Stomach (tissue), 8 donors: ENCODE measurements at regions not wholly inside any gene's neighbourhood (a gene's known extent, or its start where the extent isn't known, plus 50 kb on each side); places are given as distances from the start of the nearest gene placed in this dataset.

Experiments
- DNase-seq, 2 donors: peaks; one replicate each; pipeline versions ENCODE4 v3.0.0 to v3.0.0-alpha.2; 2013 to 2019
- H3K27ac ChIP-seq, 5 donors: fragments of 200-600 bp in 4 of 5; sonication (generic) in 4 of 5; one replicate each; pipeline ENCODE4 v1.5.1; 2013 to 2019; ENCODE audit warnings: mild to moderate bottlenecking in 1 of 5, moderate library complexity in 1 of 5
- H3K27me3 ChIP-seq, 3 donors: fragments of 200-600 bp; sonication (generic); one replicate each; pipeline ENCODE4 v1.5.1; 2017 to 2019; ENCODE audit warnings: mixed run types in 1 of 3
- H3K36me3 ChIP-seq, 4 donors: fragments of 200-600 bp; sonication (generic); 1 replicate in 3 of 4; 2 replicates in 1 of 4; pipeline ENCODE4 v1.5.1; 2016 to 2019
- H3K4me1 ChIP-seq, 4 donors: fragments of 200-600 bp; sonication (generic); one replicate each; pipeline ENCODE4 v1.5.1; 2016 to 2019
- H3K4me3 ChIP-seq, 4 donors: fragments of 200-600 bp; sonication (generic) in 3 of 4; one replicate each; pipeline ENCODE4 v1.5.1; 2016 to 2019; ENCODE audit warnings: mild to moderate bottlenecking in 1 of 4
- H3K9me3 ChIP-seq, 4 donors: fragments of 200-600 bp; sonication (generic); one replicate each; pipeline ENCODE4 v1.5.1; 2016 to 2019
- CTCF ChIP-seq, 7 experiments: fragments of 450-650 bp in 4 of 7; fragments of 200-600 bp in 3 of 7; sonication (generic) in 3 of 7; IDR thresholded peaks; one replicate each; pipeline ENCODE4 v1.5.1; 2016 to 2019; ENCODE audit warnings: antibody characterized with exemption in 7 of 7, control low read depth in 2 of 7, mild to moderate bottlenecking in 1 of 7
- EP300 ChIP-seq: sonication (generic); formaldehyde crosslinking; IDR thresholded peaks from one replicate; pipeline ENCODE4 v1.6.1; 2017; ENCODE audit warnings: antibody characterized with exemption
- POLR2A ChIP-seq, 4 donors: fragments of 450-650 bp; IDR thresholded peaks; one replicate each; pipeline ENCODE4 v1.6.1; 2016; ENCODE audit warnings: antibody characterized with exemption in 4 of 4, control low read depth in 2 of 4, mild to moderate bottlenecking in 1 of 4, moderate library complexity in 1 of 4
- POLR2AphosphoS5 ChIP-seq, 3 donors: sonication (generic); formaldehyde crosslinking; IDR thresholded peaks; one replicate each; pipeline ENCODE4 v1.6.1; 2016; ENCODE audit warnings: antibody characterized with exemption in 3 of 3
- WGBS, 5 donors: extraction: QIAGEN DNeasy Blood & Tissue Kit in 3 of 5; methylation state at CpG; one replicate each; pipeline versions ENCODE4 v1.1.5 to v1.1.7; 2013 to 2018; 5-methylcytosine and 5-hydroxymethylcytosine counted together
- intact Hi-C: fragments of 100-400 bp; cut with DNase I; formaldehyde crosslinking; loops from one replicate; pipeline ENCODE4 v1.15.1; 2023; ENCODE audit warnings: low total_unique reads
- donor health status: healthy with polysubstance abuse.
- donor health status: Bipolar disorder and iron deficiency.
- donor health status: healthy.

- H3K27ac ChIP-seq = peak overlapping the region; percentile 90 to 95 (median 95)
- TF ChIP-seq CTCF (IDR thresholded peaks at IDR 0.05) (no peak), POLR2A (IDR thresholded peaks at IDR 0.05) (peak in 1 of 4 donors; percentile 17), EP300 (peak; percentile 26), POLR2AphosphoS5 (IDR thresholded peaks at IDR 0.05) (peak; percentile 58 to 83 (median 73))
- peaks cover 76 to 100% (median 95%) of the 10 kb centered on the region in 4 donors for H3K4me1 ChIP-seq
- peak; percentile 91 for DNase-seq
- H3K9me3 ChIP-seq = no peaks in the 10 kb centered on the region
- WGBS, 5 donors = 2 to 20% (median 5%) methylated on average over 18 to 39 of the region's 39 CpGs
- peak overlapping the region; percentile 45 to 53 (median 51) for H3K4me3 ChIP-seq
- H3K27me3 ChIP-seq = no peaks in the 10 kb centered on the region
- H3K36me3 ChIP-seq = peaks cover 17 to 30% (median 22%) of the 10 kb centered on the region in 4 donors
- intact Hi-C loops = no loop called here
These were observed 94.3 kb downstream of the RFLNA start for GRCh38 chr12:124389138-124389724.

GRCh38 chr12:124388679-124389137 is 93.8 kb downstream of the RFLNA start:
- 0 to 6% (median 2%) methylated on average over 12 to 39 of the region's 39 CpGs for WGBS, 5 donors
- Histone ChIP-seq H3K27ac (peak overlapping the region; percentile 90 to 95 (median 95)), H3K4me3 (peak overlapping the region; percentile 45 to 53 (median 51)), H3K4me1 (peaks cover 70 to 100% (median 91%) of the 10 kb centered on the region in 4 donors), H3K27me3 (no peaks in the 10 kb centered on the region), H3K36me3 (peaks cover 20 to 30% (median 24%) of the 10 kb centered on the region in 4 donors), H3K9me3 (no peaks in the 10 kb centered on the region)
- TF ChIP-seq POLR2AphosphoS5 (IDR thresholded peaks at IDR 0.05) (no peak), CTCF (IDR thresholded peaks at IDR 0.05) (no peak), EP300 (no peak), POLR2A (IDR thresholded peaks at IDR 0.05) (peak in 1 of 4 donors; percentile 33)
- intact Hi-C loops = no loop called here
- peak; percentile 82 to 96 for DNase-seq

- WGBS, 5 donors = 4 to 39% (median 21%) methylated on average over 6 to 15 of the region's 15 CpGs
- intact Hi-C loops = no loop called here
- H3K36me3 ChIP-seq = peaks cover 25 to 33% (median 28%) of the 10 kb centered on the region in 4 donors
- H3K9me3 ChIP-seq = no peaks in the 10 kb centered on the region
- H3K27ac ChIP-seq = peak overlapping the region; percentile 90 to 95 (median 95)
- TF ChIP-seq CTCF (IDR thresholded peaks at IDR 0.05) (no peak), POLR2A (IDR thresholded peaks at IDR 0.05) (no peak), POLR2AphosphoS5 (IDR thresholded peaks at IDR 0.05) (no peak), EP300 (no peak)
- H3K4me3 ChIP-seq = peak overlapping the region; percentile 45 to 53 (median 51)
- DNase-seq = no peak
- peaks cover 65 to 98% (median 87%) of the 10 kb centered on the region in 4 donors for H3K4me1 ChIP-seq
- no peaks in the 10 kb centered on the region for H3K27me3 ChIP-seq
These were observed 93.3 kb downstream of the RFLNA start for GRCh38 chr12:124388038-124388671.

GRCh38 chr12:124387528-124387911 is 92.6 kb downstream of the RFLNA start:
- Histone ChIP-seq H3K4me3 (peak overlapping the region; percentile 45 to 53 (median 51)), H3K4me1 (peaks cover 58 to 97% (median 85%) of the 10 kb centered on the region in 4 donors), H3K36me3 (peaks cover 26 to 40% (median 34%) of the 10 kb centered on the region in 4 donors), H3K27me3 (no peaks in the 10 kb centered on the region), H3K9me3 (no peaks in the 10 kb centered on the region), H3K27ac (peak overlapping the region; percentile 90 to 95 (median 95))
- WGBS, 5 donors = 19 to 36% (median 29%) methylated on average over 22 to 24 of the region's 24 CpGs
- DNase-seq = peak; percentile 53 to 82
- TF ChIP-seq POLR2AphosphoS5 (IDR thresholded peaks at IDR 0.05) (peak in 2 of 3 donors; percentile 5 to 35), EP300 (no peak), CTCF (IDR thresholded peaks at IDR 0.05) (no peak), POLR2A (IDR thresholded peaks at IDR 0.05) (no peak)
- intact Hi-C loops = no loop called here
